ACHN (cell line): ENCODE measurements at regions not wholly inside any gene's neighbourhood (a gene's known extent, or its start where the extent isn't known, plus 50 kb on each side); places are given as distances from the start of the nearest gene placed in this dataset.
"Not testable (repeated sequence)": the region's sequence is repeated elsewhere in the genome, so short reads cannot be mapped to it uniquely, and the experiment has no call there.

ENCODE experiments used
- DNase-seq: peaks from one replicate; pipeline ENCODE4 v3.0.0-alpha.2; 2015
- in situ Hi-C: cut with HindIII; loops from 2 replicates; pipeline ENCODE4 v1.10.0; 2017; ENCODE audit warnings: low sequenced_read_pairs, low pct_ligation_motif_present, low pct_unique_long_range_greater_than_20kb

DNA sequence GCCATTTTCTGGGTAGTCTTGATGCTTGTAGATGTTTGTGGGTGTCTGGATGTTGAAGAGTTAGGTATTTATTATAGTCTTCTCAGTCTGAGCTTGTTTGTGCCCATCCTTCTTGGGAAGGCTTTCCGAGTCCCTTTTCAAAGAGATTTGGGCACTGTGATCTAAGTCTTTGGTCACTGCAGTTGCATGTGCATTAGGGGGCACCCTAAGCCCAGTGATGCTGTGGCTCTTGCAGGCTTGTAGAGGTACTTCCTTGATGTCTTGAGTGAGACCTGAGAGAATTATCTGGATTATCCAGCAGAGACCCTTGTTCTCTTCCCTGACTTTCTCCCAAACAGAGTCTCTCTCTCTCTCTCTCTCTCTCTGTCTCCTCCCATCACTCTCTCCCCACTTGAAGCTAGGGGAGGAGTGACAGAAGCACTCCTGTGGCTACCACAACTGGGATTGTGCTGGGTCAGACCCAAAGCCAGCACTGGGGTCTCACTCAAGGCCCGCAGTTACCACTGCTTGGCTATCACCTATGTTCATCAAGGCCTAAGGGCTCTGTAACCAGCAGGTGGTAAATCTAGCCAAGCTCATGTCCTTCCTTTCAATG lies 68.5 kb downstream of the TMCO5A start:
- in situ Hi-C loops = no loop called here
- DNase-seq = peak; percentile 65

DNA sequence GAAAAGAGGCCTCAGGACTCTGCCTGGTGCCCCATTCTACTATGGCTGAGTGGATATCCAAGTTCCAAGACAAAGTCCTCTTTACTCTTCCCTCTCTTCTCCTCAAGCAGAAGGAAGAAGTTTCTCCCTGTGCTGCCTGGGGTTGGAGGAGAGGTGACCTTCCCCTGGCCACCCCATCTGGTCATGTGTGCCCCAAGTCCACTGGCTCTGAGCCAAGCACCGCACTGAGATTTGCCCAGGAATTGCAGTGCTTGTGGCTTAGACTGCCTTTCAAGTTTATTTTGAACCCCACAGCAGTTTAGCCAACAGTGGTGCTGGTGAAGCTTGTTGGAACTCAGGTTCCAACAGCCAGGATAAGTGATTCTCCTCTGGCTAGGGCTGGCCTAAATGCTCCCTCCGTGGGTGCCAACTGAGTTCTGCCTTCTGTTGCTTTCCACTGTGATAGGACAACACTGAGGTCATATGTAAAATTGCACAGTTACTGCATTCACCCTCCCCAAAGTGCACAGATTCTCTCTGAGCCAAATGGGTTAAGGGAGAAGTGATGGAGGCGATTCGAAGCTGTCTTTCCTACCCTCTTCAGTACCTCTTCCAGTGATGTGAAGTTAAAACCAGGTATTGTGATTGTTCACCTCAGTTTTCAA lies 69.9 kb downstream of the TMCO5A start:
- DNase-seq = no peak
- in situ Hi-C loops = no loop called here

DNA sequence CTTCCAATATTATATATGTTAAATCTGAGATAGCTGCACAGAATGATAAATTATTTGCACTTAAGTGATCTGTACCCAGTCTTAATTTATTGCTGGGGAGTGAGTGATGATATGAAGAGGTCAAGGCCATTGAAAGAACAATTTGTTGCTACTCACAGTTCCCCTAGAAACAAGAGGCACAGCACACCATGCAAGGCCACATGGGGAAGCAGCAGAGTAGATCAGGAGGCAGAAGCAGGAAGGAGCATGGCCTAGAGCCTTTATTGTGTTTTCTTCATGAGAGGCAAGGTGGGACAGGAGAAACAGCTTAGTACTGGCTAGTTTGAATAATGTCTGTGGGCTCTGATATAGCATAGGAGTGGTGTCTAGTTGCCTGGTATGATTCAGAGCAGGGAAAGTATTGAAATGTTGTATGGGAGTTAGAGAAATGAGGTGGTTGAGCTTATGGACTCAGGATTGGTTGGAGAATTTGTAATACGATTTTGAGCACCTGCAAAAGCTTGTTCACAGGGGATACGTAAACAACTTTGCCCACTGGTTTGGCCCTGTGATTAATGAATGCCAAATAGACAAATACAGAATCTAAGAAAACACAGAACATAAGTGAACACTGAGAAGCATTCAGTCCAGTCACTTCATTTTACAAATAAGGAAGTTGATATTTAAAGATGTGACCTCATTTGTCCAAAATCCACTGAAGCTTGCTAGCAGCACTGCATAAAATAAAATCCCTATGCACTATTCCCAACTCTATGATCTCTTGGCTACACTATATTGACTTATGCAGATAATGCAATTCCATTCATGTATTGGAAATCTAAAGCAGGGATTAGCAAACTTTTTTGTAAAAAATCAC lies 71.7 kb downstream of the TMCO5A start:
- no peak for DNase-seq
- in situ Hi-C loops = no loop called here

DNA sequence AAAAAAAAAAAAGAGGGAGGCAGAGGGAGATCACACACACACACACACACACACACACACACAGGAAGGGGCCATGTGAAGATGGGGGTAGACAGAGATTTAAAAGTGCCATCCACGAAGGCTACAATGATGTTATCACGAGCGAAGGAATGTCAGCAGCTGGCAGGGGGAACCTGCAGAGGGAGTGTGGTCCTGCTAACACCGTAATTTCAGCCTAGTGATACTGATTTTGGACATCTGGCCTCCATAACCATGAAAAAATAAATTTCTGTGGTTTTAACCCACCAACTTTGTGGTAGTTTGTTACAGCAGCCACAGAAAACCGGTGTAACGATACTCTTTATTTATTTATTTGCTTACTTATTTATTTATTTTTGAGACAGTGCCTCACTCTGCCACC lies 76.0 kb downstream of the TMCO5A start:
- in situ Hi-C loops = no loop called here

DNA sequence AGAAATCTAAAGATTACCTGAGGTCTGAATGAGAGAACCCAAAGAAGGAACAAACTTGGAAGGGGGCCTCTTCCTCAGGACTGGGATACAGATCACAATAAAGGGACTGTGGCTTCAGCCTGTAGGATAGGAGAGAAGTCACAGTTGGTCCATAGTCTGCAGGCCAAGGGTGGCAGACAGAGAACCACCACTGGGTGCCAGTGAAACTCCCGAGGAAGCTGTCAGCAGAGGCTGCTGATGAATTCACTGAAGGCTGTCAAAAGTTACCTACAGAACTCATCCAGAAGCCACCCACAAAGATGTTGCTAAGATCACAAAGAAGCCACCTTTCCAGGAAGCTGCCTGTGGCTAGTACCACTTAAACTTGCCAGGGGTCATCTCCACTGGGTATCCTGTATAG lies 78.5 kb downstream of the TMCO5A start:
- in situ Hi-C loops = no loop called here
- no peak for DNase-seq

More for the DNA sequence above, 76.0 kb downstream of the TMCO5A start:
- no peak for DNase-seq

DNA sequence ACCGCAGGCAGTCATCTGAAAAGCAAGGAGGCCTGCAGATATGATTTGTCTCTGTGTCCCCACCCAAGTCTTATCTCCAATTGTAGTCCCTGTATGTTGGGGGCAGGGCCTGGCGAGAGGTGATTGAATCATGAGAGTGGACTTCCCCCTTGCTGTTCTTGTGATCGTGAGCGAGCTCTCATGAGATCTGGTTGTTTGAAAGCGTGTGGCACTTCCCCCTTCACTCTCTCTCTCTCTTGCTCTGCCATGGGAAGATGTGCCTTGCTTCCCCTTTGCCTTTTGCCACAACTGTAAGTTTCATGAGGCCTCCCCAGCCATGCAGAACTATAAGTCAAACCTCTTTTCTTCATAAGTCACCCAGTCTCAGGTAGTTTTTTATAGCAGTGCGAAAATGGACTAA lies 83.3 kb downstream of the TMCO5A start:
- no peak for DNase-seq
- in situ Hi-C loops = no loop called here

DNA sequence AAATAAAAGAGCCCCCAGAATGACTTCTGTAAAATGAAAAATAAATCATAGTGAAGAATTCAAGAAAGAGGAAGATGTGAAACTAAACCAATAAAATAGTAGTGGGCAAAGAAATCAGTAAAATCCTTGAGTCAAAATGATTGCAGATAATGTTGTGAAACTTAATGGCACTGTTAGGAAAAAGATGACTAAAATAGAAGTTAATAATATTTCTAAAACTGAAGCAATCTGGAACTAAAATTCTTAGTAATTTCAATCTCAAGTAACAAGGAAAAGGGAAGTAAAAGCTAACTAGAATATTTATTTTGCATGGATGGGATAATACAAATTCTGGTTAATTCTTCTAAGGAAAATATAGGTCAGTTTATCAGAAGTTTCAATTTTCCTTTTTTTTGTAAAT lies 84.6 kb downstream of the TMCO5A start:
- in situ Hi-C loops = no loop called here
- no peak for DNase-seq

DNA sequence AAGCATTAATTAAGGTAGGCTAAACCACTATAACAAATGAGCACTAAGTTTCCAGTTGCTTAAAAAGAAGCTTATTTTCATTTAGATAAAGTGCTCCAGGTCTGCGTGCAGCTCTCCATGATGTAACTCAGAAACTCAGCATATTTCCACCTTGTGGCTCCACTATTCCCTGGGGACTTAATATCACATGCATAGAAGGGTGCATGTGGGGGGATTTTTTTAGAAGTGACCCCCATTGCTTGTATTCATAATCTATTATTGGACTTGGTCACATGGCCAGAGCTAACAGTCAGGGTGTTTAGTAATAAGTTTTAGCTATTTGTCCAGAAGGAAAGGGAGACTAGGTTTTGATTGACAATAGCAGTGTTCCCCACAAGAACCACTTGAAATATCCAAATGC lies 86.8 kb downstream of the TMCO5A start:
- no peak for DNase-seq
- in situ Hi-C loops = no loop called here

DNA sequence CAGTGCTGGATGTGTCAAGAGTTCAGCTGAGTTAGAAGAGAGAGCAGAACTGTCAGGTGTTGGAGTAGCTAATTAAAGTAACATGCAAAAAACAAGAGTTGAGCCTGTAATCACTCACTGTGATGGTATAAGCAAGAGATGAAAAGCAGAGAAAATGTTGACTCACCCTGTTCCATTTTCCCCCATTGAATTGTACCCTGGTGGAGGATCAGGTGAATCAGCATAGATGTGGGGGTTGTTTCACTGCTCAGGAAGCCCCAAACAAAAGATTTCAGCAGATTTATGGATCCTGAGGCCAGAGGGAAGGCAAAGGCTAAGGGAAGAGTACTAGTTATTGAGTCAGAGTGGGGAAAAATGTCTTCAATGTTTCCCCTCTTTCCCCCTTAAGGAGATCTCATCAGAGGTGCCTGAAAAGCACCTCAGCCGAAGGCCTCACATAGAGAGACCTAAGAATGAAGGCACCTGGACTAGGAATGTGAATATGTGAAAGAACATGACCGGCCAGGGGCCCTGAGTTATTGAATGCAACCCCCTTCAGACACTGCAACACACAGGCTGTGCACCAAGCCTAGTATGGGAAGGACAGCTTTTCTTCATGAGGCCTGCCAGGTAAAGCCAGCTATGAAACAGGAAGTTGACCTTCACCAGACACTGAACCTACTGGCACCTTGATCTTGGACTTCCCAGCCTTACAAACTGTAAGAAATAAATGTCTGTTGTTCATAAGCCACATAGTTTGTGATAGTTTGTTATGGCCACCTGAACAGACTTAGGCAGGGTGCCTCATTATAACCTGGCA lies 90.1 kb downstream of the TMCO5A start:
- in situ Hi-C loops = no loop called here
- DNase-seq = no peak

DNA sequence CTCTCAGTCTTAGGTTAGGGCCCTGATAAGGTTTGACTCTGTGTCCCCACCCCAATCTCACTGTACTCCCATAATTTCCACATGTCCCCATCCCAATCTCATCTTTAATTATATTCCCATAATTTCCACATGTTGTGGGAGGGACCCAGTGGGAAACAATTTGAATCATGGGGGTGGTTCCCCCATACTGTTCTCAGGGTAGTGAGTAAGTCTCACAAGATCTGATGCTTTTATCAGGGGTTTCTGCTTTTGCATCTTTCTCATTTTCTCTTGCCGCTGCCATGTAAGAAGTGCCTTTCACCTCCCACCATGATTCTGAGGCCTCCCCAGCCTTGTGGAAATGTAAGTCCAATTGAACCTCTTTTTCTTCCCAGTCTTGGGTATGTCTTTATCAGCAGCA lies 91.2 kb downstream of the TMCO5A start:
- DNase-seq, in situ Hi-C loops: not testable (repeated sequence)

DNA sequence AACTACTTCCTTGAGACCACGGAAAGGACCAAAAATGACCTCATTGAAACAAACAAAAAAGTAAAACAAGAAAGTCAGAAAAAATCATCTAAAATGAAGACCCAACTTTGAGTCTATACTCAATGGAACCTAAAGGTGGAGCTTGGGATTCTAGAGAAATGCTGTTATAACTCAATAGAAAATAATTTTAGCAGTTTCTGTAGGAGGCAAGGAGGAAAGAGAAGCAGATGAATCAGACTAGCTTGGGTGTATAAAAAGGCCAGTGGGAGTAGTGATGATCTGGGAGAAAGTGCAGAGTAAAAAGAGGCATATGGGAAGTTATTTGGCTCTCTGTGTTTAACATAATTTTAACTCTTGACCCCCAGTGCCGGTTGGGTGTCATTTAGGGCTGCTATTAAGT lies 94.4 kb downstream of the TMCO5A start:
- DNase-seq = no peak
- in situ Hi-C loops = no loop called here

DNA sequence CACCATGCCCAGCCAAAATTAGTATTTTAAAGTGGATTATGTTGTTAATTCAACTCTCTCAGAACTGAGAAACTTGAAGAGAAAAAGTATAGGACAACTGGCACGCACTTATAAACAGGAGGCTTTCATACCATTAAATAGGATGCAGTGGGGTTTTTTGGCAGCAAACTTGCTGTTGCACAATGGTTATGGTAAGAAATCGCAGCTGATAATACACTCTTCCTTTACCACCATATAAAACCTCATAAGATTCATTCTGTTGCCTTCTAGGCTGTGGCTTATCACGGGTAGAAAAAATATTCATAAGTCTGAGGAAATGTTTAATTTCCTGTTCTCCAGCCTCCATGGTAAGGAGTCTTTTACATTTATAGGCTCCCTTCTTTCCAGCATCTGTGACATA lies 95.3 kb downstream of the TMCO5A start:
- no peak for DNase-seq
- in situ Hi-C loops = no loop called here

DNA sequence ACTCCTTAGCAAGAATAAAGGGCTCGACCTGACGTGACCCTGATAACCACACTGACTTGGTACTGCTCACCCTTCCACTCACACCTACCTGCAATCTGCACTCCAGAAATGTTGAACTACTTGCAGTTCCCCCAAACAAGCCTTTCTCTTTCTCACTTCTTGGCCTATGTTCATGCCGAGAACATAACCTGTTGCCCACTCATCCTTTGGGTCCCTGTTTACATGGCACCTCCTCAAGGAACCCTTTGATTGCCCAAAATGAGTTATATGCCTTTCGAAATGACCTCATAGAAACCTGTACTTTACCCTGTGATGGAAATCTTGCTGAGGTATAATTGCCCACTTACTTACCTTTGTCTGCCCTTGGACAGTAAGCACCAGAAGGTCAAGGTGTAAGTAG lies 96.2 kb downstream of the TMCO5A start:
- in situ Hi-C loops = no loop called here

DNA sequence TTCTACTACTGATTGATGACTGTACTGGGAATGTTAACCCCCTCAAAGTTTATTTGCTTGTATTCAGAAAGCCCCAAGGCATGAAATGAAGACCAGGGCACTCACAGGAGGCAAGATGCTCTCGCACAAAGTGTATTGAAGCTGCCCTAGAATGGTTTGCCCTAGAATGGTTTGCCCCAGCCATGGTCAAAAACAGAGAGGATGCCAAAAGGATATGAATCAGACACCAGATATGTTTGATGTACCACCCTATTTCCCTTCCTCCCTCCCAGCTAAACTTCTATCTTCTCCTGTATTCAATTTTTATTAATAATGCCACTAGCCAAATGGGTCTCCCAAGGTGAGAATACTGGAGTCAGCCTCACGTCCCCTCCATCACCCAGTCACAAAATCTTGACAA lies 101.3 kb downstream of the TMCO5A start:
- no peak for DNase-seq
- in situ Hi-C loops = no loop called here

More for the DNA sequence above, 96.2 kb downstream of the TMCO5A start:
- no peak for DNase-seq

DNA sequence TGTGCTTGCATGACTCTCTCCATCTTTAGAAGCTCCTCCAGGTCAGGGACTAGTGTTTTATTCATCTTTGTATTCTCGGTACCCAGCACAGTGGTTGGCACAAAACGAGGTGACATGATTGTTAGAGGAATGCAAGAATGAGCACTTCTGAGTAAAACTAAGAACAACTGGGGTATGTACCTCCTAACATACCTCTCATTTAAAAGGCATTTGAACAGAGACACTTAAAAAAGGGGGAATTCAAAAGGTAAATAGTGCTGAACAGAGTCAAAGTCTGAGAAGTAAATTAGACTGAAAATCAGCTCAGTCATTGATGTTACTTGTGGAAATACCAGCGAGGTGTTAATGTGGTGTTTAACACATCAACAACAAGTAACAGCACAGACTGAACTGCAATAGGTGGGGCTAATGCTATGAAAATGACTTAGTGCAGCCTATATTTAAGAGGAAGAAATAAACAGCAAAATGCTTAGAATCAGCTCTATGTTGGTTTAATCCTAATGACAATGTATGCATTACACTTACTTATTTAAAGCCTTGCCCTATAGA lies 102.4 kb downstream of the TMCO5A start:
- in situ Hi-C loops = no loop called here

DNA sequence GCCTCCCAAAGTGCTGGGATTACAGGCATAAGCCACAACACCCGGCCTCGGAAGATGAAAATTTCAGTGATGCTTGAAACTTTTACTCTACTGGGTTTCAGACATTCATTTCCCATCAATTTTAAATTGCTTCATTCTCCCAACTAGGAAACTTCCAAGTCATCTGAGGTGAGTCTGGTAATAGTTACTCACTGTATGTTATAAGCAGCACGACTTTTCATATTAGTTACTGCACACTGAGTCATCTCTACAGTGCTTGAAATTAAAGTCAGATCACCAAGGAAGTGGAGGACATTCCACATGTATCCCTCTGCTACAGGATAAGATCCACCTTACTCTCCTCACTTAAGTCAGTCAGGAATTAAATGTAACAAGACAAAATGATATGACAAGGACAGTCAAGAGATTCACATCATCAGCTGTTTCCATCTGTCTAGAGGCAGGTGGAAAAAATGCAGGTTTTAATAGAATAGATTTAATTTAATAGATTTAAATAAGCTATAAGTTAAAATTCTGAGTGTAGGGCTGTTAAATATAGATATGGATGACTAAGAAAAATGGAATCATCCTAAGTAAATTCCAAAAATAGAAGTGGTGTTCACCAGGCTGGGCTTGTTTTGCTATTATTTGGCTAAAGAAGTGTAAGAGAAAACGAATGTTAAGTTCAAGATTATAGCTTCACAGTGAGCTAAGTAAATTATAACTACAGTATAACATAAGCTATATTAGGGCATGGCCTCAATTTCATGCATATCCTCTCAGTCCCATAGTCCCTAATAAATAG lies 104.4 kb downstream of the TMCO5A start:
- DNase-seq = no peak
- in situ Hi-C loops = no loop called here

More for the DNA sequence above, 102.4 kb downstream of the TMCO5A start:
- DNase-seq = no peak

DNA sequence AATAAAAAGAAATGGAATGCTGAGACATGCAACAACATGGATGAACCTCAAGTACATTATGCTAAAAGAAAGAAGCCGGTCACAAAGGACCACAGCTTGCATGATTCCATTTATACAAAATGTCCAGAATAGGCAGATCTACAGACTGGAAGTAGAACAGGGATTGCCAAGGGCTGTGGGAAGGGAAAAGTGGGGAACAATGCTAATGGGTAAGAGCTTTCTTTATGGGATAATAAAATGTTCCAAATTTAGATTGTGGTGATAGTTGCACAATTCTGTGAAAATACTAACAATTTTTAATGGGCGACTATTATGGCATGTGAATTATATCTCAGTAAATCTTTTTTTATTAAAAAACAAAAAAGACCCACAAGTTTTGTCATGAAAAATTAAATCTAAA lies 106.2 kb downstream of the TMCO5A start:
- no peak for DNase-seq
- in situ Hi-C loops = no loop called here

DNA sequence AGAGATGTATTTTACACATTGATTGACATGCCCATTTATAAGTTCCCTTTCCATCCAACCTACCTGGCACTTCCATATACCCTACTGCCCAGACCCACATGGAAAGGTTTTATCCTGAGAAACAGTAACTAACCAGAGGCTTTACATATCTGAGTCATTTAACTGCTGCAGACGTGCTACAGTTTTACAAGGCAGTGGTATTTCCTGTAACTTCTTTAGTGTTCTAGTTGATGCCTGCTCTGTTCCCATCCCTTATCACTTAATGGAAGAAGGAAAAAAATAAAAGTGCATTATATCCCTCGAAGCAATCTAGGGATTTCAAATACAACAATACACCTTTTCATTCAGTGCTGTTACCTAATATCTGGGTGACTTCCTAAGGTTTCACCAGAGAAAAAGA lies 107.1 kb downstream of the TMCO5A start:
- DNase-seq = peak; percentile 17
- in situ Hi-C loops = no loop called here
